T-helper 2 cell treated with Interferon-gamma antibody and Interleukin-4, amounts not matched to agents 100 ng/mL and 5 ng/mL, for 36 hours (primary cell): ENCODE measurements at regions not wholly inside any gene's neighbourhood (a gene's known extent, or its start where the extent isn't known, plus 50 kb on each side); places are given as distances from the start of the nearest gene placed in this dataset.
"Not testable (repeated sequence)": the region's sequence is repeated elsewhere in the genome, so short reads cannot be mapped to it uniquely, and the experiment has no call there.

Experiments
- intact Hi-C: fragments of 100-400 bp; cut with micrococcal nuclease; formaldehyde crosslinking; loops from one replicate; pipeline ENCODE4 v1.15.1; 2023

GRCh38 chr14:45868377-45868776 is 615.4 kb upstream of the MIS18BP1 start:
- intact Hi-C loops = no loop called here

DNA sequence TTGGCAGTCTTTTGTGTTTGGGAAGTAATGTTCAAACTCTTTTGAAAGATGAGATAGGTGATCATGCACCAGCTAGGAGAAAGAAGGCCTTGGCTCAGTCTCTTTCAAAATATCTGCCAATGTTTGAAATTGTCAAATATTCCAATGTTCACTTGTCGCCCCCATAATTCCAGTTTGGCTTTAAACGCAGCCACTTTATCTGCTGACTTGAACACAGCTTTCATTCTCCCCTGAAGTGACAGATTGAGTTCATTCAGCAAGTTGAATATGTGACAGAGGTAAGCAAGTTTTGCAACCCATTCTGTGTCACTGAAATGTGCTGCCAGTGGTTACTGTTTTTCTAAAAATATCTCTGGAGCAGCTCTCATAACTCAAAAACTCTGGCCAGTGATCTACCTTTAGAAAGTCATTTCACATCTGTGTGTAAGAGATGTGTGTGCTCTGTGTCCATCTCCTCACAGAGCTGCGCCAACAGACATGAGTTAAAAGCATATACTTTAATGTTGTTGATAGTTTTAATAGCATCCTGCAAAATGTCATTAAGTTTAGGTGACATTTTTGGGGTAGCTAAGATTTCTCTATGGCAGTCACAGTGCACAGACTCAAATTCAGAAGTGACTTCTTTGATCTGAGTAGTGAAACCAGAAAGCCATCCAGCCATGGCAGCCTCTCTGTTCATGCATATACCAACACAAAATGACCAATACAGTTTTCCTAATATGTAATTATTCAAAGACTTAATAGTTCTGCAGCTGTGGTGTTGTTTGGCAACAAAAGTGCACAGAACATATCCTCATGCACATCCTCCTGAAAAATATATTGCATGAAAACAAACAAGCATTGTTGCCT is 614.3 kb upstream of the MIS18BP1 start:
- intact Hi-C loops = no loop called here

DNA sequence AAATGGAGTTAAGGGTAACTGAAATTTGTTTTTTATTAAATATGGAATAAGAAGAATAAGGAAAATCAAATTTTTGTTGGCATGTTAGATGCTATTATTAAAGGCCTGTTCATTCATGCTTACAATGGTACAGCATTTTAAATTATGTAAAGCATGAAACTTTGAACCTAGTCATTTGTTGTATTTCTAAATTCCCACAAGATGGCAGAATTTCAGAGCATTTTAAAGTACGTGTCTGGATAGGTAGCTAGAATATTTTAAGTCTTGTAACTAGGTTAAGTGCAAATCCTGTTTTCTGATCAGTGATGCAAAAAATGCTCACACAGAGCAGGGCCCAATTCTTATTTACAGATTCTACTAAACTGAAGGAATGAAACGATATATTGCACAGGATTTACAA is 585.6 kb upstream of the MIS18BP1 start:
- intact Hi-C loops = no loop called here

- intact Hi-C loops = no loop called here
Observed at GRCh38 chr14:45819107-45819506, 566.1 kb upstream of the MIS18BP1 start.

DNA sequence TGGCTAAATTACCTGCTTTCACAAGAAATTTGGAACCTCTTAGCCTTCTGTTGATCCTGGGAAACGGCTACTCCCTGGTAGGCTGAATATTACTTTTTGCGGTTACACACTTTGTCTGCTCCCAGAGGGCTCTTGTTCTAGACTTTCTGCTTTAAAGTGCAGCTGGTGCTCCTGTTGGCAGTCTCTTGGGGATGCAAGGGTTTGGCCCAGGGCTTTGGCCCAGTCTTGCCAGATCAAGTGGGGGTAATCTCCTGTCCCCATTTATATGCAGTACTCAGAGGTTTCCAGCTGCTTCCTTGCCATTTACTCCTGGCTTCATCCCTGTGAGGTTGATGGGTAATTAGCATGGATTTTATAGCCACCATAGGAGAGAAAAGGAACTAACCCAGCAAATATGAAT is 558.2 kb upstream of the MIS18BP1 start:
- intact Hi-C loops = no loop called here

GRCh38 chr14:45810152-45810872 is 557.3 kb upstream of the MIS18BP1 start:
- intact Hi-C loops = no loop called here

DNA sequence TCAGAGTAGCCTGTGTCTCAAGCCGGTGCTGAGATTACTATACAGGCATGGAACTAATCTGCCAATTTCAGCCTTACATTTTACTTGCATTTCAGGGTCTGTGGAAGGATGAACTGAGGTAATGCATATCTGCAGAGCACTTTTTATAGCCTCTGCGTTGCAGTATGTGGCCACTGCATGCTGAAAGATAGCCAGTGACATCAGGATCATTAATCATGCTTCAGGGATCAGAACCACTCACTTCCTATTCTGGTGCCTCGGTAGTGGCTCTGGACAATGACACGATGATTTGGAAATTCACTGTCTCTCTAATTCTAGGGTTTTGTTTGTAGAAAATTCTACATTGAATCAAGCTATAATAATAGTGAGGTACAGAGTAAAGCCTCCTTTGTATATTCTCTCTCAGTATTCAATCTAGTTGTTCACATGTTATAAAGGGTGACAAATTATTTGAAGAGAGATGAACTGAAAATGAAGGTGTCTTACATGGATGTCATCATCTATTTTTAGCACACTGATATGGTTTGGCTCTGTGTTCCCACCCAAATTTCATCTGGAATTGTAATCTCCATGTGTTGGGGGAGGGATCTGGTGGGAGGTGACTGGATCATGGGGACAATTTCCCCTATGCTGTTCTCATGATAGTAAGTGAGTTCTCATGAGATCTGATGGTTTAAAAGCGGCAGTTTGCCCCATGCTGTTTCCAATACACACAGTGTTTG is 554.3 kb upstream of the MIS18BP1 start:
- intact Hi-C loops = no loop called here

- intact Hi-C loops = no loop called here
Observed at GRCh38 chr14:45799511-45799910, 546.5 kb upstream of the MIS18BP1 start.

DNA sequence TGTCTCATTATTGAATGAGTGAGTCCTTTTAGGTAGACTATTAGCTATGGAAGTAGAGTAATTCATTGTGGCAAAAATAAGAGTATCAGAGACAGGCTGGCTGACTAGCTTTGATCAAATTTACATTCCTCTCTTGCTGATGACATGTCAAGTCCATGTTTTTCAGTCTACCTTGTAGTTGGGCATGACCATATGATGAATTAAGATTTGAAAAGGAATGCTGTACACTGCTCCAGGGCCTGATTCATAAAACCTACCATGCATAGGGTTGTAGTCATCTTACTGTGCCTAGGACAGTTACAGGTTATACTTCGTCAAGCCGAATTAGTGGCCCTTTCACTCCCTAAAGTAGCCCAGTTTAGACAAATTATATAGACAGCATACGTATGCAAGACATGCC is 545.7 kb upstream of the MIS18BP1 start:
- intact Hi-C loops = no loop called here

DNA sequence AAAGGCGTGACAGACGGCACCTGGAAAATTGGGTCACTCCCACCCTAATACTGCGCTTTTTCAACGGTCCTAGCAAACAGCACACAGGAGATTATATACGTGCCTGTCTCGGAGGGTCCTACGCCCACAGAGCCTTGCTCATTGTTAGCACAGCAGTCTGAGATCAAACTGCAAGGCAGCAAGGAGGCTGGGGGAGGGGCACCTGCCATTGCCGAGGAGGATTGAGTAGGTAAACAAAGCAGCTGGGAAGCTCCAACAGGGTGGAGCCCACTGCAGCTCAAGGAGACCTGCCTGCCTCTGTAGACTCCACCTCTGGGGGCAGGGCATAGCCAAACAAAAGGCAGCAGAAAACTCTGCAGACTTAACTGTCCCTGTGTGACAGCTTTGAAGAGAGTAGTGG is 543.0 kb upstream of the MIS18BP1 start:
- intact Hi-C loops = not testable (repeated sequence)

DNA sequence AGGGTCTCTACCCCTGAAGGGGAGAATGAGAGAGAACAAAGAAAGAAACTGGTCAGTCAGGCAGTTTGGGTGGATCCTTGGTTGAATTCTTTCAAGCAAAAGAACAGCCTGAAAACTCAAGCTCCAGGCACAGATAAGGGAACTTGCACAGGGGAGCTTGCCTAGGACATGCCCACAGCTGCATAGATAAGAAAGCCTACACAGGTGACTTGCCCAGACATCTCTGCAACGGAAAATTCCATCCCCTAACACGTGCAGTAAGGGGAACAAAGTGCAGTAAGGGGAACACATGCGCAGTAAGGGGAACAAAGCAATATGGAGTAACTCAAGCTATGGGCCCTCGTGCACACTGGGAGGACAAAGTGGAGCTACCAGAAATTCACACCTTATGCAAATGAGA is 540.1 kb upstream of the MIS18BP1 start:
- intact Hi-C loops = no loop called here

- intact Hi-C loops = no loop called here
Observed at GRCh38 chr14:45790293-45790692, 537.3 kb upstream of the MIS18BP1 start.

- intact Hi-C loops = no loop called here
Observed at GRCh38 chr14:45787167-45787566, 534.2 kb upstream of the MIS18BP1 start.

DNA sequence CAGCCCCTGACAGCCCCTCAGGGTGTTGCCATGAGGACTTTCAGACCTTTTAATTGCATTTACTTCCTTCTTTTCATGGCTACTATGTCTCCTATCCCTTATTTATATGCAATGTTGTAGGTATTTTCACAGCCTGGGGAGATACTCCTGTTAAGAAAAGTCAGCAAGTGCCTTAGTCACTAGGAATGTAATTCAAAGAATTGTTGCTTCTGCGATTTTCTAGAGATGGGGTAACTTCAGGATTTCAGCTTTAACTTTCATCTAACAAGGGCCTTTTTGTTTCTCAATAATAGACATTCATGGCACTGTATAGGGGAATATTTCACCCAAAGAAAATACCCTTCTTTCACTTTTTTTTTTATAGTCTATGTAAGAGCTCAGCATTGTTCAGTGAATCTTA is 533.3 kb upstream of the MIS18BP1 start:
- intact Hi-C loops = no loop called here

GRCh38 chr14:45785240-45785639 is 532.2 kb upstream of the MIS18BP1 start:
- intact Hi-C loops = no loop called here

- intact Hi-C loops = no loop called here
Observed at GRCh38 chr14:45766247-45766646, 513.2 kb upstream of the MIS18BP1 start.

- intact Hi-C loops = no loop called here
Observed at GRCh38 chr14:45757655-45758054, 504.7 kb upstream of the MIS18BP1 start.

DNA sequence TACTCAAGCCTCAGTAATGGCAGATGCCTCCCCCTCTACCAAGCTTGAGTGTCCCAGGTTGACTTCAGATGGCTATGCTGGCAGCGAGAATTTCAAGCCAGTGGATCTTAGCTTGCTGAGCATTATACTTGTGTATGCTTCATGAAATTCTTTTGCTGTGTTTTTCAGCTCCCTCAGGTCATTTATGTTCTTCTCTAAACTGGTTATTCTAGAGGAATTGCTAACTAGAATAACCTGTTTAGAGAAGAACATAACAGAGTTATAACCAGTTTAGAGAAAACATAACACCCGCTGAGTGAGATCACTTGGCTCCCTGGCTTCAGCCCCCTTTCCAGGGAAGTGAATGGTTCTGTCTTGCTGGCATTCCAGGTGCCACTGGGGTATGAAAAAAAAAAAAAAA is 503.4 kb upstream of the MIS18BP1 start:
- intact Hi-C loops = not testable (repeated sequence)

GRCh38 chr14:45743884-45744283 is 490.9 kb upstream of the MIS18BP1 start:
- intact Hi-C loops = no loop called here

GRCh38 chr14:45742187-45742586 is 489.2 kb upstream of the MIS18BP1 start:
- intact Hi-C loops = no loop called here

DNA sequence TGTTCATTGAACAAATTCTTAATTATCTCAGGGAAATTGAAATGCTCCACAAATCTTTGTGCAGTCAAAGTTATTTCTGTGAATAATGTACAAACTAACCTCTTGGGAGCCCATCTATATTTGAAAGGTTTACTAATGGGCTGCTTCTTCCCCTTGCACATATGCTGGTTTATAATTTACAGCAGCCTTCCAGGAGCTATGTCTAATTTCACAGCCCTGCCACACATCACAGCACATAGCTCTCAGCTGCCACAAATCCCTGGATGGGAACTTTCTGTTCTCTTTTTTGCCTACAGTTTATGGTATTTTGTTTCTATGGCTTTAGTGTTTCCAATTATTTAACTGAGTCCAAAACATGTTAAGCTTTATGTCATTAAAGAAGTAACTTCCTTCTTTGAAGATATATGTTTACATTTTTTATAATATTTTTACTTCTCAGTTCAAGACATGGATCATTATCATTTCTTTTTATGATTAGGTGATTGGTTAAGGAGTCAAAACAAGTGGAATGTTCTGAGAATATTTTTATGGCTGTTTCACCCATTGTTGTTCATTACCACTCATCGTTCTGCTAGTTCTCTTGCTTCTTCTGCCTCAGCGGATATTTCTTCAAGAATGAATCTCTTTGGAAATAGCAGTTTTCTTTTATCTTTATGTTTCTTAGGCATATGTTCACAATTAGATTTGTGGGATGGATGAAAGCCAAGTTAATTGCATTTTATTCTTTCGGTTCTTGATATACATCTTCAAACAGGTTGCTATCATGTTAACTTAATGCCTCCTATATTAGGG is 475.6 kb upstream of the MIS18BP1 start:
- intact Hi-C loops = no loop called here
